Liver (tissue), 8 donors: ENCODE measurements at regions not wholly inside any gene's neighbourhood (a gene's known extent, or its start where the extent isn't known, plus 50 kb on each side); places are given as distances from the start of the nearest gene placed in this dataset.

Experiments
- DNase-seq: peaks from one replicate; pipeline ENCODE4 v3.0.0-alpha.2; 2017; ENCODE audit warnings: low spot score
- H3K27ac ChIP-seq, 2 donors: one replicate each; pipeline ENCODE4 v1.7.0; 2013; ENCODE audit warnings: inconsistent platforms in 2 of 2, low read length in 2 of 2, control low read depth in 1 of 2, low read depth in 1 of 2, mild to moderate bottlenecking in 1 of 2
- H3K27me3 ChIP-seq, 4 donors: one replicate each; pipeline versions ENCODE4 v1.6.1 to v1.7.0; 2013; ENCODE audit warnings: low read length in 3 of 4, inconsistent platforms in 1 of 4, mild to moderate bottlenecking in 1 of 4, moderate library complexity in 1 of 4; ENCODE audit not compliant: control insufficient read depth in 4 of 4, insufficient read depth in 4 of 4
- H3K36me3 ChIP-seq, 4 donors: one replicate each; pipeline versions ENCODE4 v1.6.1 to v1.7.0; 2013; ENCODE audit warnings: low read length in 3 of 4, mild to moderate bottlenecking in 3 of 4, low read depth in 1 of 4, moderate library complexity in 1 of 4; ENCODE audit not compliant: control insufficient read depth in 4 of 4, insufficient read depth in 3 of 4
- H3K4me1 ChIP-seq, 4 donors: one replicate each; pipeline versions ENCODE4 v1.6.1 to v1.7.0; 2013; ENCODE audit warnings: low read length in 3 of 4, mild to moderate bottlenecking in 3 of 4, moderate library complexity in 1 of 4; ENCODE audit not compliant: control insufficient read depth in 4 of 4, insufficient read depth in 4 of 4
- H3K4me3 ChIP-seq, 3 donors: one replicate each; pipeline versions ENCODE4 v1.6.1 to v1.7.0; 2013; ENCODE audit warnings: low read length in 3 of 3, control low read depth in 1 of 3, low read depth in 1 of 3, mild to moderate bottlenecking in 1 of 3
- H3K9ac ChIP-seq, 2 donors: one replicate each; pipeline ENCODE4 v1.7.0; 2013; ENCODE audit warnings: low read length in 2 of 2, mild to moderate bottlenecking in 2 of 2, moderate library complexity in 2 of 2, control low read depth in 1 of 2, low read depth in 1 of 2
- H3K9me3 ChIP-seq, 4 donors: one replicate each; pipeline versions ENCODE4 v1.6.1 to v1.7.0; 2013; ENCODE audit warnings: low read length in 3 of 4; ENCODE audit not compliant: control insufficient read depth in 4 of 4
- ATF3 ChIP-seq: IDR thresholded peaks from 2 replicates; pipeline ENCODE4 v1.6.1; 2016; ENCODE audit warnings: antibody characterized with exemption
- CTCF ChIP-seq: fragments of 150-350 bp; IDR thresholded peaks from 2 replicates; pipeline ENCODE4 v1.5.1; 2017; ENCODE audit warnings: improper control_type of control experiment, low read depth, low read length; ENCODE audit not compliant: missing input control
- FOXA1 ChIP-seq: IDR thresholded peaks from 2 replicates; pipeline ENCODE4 v1.6.1; 2016; ENCODE audit warnings: antibody characterized with exemption
- FOXA2 ChIP-seq: IDR thresholded peaks from 2 replicates; pipeline ENCODE4 v1.6.1; 2016; ENCODE audit warnings: antibody characterized with exemption
- GABPA ChIP-seq, 2 donors: IDR thresholded peaks in 1 of 2; conservative IDR thresholded peaks in 1 of 2; 2 replicates each; pipeline ENCODE4 v1.6.1; 2016; ENCODE audit warnings: antibody characterized with exemption in 2 of 2, mild to moderate bottlenecking in 1 of 2, moderate library complexity in 1 of 2
- HNF4A ChIP-seq, 2 donors: conservative IDR thresholded peaks; 2 replicates each; pipeline ENCODE4 v1.6.1; 2016; ENCODE audit warnings: antibody characterized with exemption in 2 of 2, mild to moderate bottlenecking in 2 of 2
- HNF4G ChIP-seq: IDR thresholded peaks from 2 replicates; pipeline ENCODE4 v1.6.1; 2016; ENCODE audit warnings: antibody characterized with exemption
- REST ChIP-seq: IDR thresholded peaks from 2 replicates; pipeline ENCODE4 v1.6.1; 2016; ENCODE audit warnings: antibody characterized with exemption, mild to moderate bottlenecking
- RXRA ChIP-seq, 2 donors: IDR thresholded peaks; 2 replicates each; pipeline ENCODE4 v1.6.1; 2017 to 2018; ENCODE audit warnings: antibody characterized with exemption in 2 of 2, mild to moderate bottlenecking in 1 of 2
- SP1 ChIP-seq: IDR thresholded peaks from 2 replicates; pipeline ENCODE4 v1.6.1; 2018; ENCODE audit warnings: antibody characterized with exemption, mild to moderate bottlenecking
- YY1 ChIP-seq: IDR thresholded peaks from 2 replicates; pipeline ENCODE4 v1.6.1; 2016; ENCODE audit warnings: antibody characterized with exemption, mild to moderate bottlenecking
- ZBTB33 ChIP-seq: IDR thresholded peaks from 2 replicates; pipeline ENCODE4 v1.6.1; 2016; ENCODE audit warnings: antibody characterized with exemption
- WGBS: extraction: QIAGEN DNeasy Blood & Tissue Kit; methylation state at CpG from one replicate; pipeline ENCODE4 v1.1.7; 2013; 5-methylcytosine and 5-hydroxymethylcytosine counted together
- donor health status: healthy.
- donor health status: healthy.
- donor health status: healthy.
- donor health status: healthy.
- donor health status: healthy.

GRCh38 chr21:27454234-27454633 is 487.3 kb upstream of the ADAMTS5 start:
- 64% methylated on average over 2 of the region's 2 CpGs for whole genome bisulfite sequencing

GRCh38 chr21:27451116-27451515 is 484.2 kb upstream of the ADAMTS5 start:
- Histone ChIP-seq H3K36me3 (no peaks in the 10 kb centered on the region), H3K4me3 (no peak overlapping the region), H3K27me3 (peaks cover 0 to 3% (median 0%) of the 10 kb centered on the region in 4 donors), H3K27ac (no peak overlapping the region), H3K9me3 (peaks cover 0 to 2% (median 0%) of the 10 kb centered on the region in 4 donors), H3K9ac (no peak overlapping the region), H3K4me1 (no peaks in the 10 kb centered on the region)
- WGBS = 60% methylated on average over 3 of the region's 3 CpGs
- no peak for TF ChIP-seq ATF3
- no peak for TF ChIP-seq GABPA (IDR thresholded peaks at IDR 0.05 in 1 of 2, conservative IDR thresholded peaks at IDR 0.05 in 1 of 2)
- no peak for TF ChIP-seq FOXA1
- no peak for TF ChIP-seq REST
- no peak for TF ChIP-seq ZBTB33
- no peak for TF ChIP-seq CTCF
- no peak for TF ChIP-seq HNF4A (conservative IDR thresholded peaks at IDR 0.05)
- no peak for TF ChIP-seq SP1
- TF ChIP-seq YY1 = no peak
- TF ChIP-seq FOXA2 = no peak
- no peak for TF ChIP-seq RXRA (IDR thresholded peaks at IDR 0.05)
- DNase-seq = no peak

More at GRCh38 chr21:27454234-27454633, 487.3 kb upstream of the ADAMTS5 start:
- Histone ChIP-seq H3K27ac (no peak overlapping the region), H3K9ac (no peak overlapping the region), H3K27me3 (peaks cover 0 to 3% (median 0%) of the 10 kb centered on the region in 4 donors), H3K4me1 (no peaks in the 10 kb centered on the region), H3K36me3 (no peaks in the 10 kb centered on the region), H3K4me3 (no peak overlapping the region), H3K9me3 (peaks cover 0 to 2% (median 0%) of the 10 kb centered on the region in 4 donors)
- DNase-seq = no peak
- no peak for TF ChIP-seq HNF4G
